HG02870 (cell line): ENCODE measurements at regions not wholly inside any gene's neighbourhood (a gene's known extent, or its start where the extent isn't known, plus 50 kb on each side); places are given as distances from the start of the nearest gene placed in this dataset.

Experiments
- ATAC-seq: cut with Tn5 transposase; IDR thresholded peaks from one replicate; pipeline ENCODE4 v1.9.1; 2021; ENCODE audit warnings: mild to moderate bottlenecking, moderate library complexity; ENCODE audit not compliant: unreplicated experiment

DNA sequence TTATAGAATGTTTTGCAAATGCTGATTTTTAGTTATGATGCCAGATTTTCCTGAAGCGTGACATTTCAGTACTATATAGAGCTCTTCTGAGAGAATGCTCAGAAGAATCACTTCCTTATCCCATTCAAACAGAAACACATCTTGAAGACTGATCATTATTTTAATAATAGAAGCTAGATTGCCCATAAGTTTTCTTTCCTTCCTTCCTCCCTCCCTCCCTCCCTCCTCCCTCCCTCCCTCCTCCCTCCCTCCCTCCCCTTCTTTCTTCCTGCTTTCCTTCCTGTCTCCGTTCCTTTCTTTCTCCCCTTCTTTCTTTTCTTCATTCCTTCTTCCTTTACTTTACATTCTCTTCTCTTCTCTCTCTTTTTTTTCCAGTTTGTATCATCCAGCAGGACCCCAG, 767.4 kb downstream of the IRX1 start:
- no peak for ATAC-seq

- ATAC-seq, result no peak
These were observed 771.0 kb downstream of the IRX1 start for GRCh38 chr5:4366628-4367027.

GRCh38 chr5:4370218-4370617, 769.9 kb upstream of the ADAMTS16 start:
- ATAC-seq, result no peak

DNA sequence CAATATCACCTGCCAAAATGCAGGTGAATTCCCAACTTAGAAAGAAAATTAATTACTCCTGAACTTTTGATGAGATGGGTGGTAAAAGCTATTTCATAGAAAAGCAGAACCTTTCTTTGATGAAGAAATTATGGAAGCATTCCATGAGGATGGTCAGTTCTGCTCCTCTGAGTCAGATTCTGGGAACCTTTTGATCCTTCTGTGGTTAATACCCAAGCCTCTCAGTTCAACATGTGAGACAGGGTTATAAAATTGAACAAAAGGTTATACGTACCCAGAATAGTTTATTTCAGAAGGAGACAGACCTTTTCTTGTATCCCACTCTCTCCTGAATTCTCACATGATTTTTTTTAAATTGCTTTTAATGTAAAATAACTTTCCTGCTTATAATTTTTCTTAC, 767.6 kb upstream of the ADAMTS16 start:
- no peak for ATAC-seq

DNA sequence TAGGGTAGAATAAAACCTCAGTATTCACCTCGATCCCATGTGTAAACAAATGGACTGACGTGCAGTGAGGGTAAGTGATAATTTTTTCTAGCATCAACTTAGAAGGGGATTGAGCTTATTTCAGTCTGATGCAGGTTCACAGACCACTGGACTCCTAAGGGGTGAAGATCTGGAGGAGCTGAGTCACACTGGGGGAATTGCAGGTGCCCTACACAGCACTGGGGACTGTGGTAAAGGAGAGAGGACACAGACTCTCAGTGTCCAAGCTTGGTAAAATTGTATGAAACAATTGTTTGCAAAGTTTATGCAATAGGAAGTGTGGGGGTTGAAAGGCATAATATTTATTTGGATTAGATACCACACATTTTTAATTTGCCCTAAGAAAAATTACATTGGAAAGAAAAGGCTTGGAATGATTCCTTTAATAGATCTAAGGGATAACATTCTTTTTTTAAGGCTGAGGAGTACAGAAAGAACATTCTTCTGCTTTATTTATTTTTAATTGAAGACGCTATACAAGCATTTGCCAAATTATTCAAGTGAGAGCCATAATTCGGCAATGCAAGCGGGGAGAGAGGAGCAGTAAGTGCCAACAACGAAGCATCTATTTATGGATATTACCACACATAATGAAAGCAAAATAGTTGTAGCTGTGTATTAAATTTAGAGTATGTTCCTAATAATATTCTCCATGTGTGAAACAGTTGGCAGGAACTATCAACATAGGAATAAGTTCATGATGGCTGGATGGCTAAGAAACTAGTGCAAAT, 766.9 kb upstream of the ADAMTS16 start:
- no peak for ATAC-seq

DNA sequence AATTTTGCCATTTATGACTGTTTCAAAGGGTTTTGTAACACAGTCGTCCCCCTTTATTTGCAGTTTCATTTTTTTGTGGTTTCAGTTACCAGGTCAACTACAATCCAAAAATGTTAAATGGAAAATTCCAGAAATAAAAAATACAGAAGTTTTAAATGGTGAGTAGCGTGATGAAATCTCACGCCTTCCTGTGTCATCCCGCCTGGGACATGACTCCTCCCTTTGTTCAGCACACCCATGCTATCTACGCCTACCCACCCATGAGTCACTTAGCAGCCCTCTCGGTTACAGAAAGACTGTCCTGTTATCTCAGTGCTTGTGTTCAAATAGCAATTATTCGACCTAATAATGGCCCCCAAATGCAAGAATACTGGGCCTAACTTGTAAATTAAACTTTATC, 765.3 kb upstream of the ADAMTS16 start:
- ATAC-seq, result no peak

DNA sequence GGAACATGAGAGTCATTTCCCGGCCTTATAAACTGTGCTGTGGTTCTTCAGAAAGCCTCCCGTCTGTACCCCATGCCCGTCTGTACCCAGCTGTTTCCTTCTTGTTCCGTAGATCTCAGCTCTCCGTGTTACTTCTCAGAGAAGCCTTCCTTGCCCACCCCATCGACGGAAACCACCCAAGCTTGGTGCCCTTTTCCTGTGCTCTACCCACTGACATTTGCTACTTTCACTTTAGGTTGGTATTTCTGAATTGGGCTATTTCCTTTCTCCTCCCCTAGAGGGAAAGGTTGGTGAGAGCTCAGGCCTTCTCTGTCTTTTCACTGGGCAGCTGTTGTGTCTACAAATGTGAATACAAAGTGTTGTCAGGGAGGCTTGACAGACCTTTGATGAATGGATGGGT, 764.5 kb upstream of the ADAMTS16 start:
- no peak for ATAC-seq

DNA sequence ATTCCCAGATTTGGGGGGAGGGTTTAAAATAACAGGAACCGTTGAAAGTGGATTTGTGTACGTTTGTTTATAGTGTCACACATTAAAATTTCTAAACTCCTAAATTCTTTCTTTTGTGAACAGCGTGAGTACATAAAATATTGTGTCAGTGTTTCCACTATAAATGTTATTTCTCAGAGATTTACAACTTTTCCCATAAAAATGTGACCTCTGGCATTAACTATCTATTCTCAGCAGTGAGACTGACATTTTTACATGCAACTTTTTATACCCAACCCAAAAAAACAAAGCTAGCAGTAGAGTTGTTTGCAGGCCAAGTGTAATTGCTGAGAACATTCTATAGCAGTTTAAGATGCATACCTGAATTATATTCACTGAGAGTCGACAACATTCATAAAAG, 757.0 kb upstream of the ADAMTS16 start:
- no peak for ATAC-seq

- ATAC-seq, result no peak
These were observed 756.5 kb upstream of the ADAMTS16 start for GRCh38 chr5:4383518-4384198.

GRCh38 chr5:4384649-4385048, 755.5 kb upstream of the ADAMTS16 start:
- no peak for ATAC-seq

DNA sequence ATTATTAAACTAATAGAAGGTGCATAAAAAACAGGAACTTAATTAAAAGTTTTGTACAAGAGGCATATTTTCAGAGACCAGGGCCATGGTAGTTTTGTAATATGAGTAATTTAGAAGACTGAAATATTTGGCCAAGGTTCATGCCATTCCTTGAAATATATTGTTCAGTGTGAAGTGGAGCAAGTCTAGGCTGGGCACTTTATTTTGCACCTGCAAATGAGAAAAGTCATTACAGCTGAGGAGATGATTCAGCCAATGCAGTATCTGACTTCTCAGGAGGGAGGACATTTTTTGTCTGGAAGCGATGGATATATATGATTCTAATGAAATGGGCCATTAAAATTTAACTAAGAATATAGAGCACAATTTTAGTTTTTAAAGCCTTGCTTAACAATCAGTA, 754.0 kb upstream of the ADAMTS16 start:
- ATAC-seq, result no peak

DNA sequence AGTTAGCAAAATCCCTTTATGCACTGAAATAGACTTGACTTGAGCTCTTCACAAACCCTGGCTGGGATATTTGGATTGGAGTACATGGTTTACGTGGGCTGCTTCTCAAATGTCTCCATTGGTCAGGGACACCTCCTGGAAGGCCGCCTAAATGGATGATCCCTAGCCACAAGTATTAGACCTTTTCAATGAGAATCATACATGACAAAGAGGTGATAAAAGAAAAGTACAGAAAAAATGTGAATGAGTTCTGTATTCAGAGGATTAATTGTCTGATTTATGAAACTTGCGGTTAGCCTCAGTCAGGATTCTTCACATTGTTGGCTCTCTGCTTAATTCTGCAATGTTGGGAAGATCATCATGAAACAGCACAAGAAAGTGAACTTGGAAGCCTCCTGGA, 752.8 kb upstream of the ADAMTS16 start:
- ATAC-seq, result no peak

DNA sequence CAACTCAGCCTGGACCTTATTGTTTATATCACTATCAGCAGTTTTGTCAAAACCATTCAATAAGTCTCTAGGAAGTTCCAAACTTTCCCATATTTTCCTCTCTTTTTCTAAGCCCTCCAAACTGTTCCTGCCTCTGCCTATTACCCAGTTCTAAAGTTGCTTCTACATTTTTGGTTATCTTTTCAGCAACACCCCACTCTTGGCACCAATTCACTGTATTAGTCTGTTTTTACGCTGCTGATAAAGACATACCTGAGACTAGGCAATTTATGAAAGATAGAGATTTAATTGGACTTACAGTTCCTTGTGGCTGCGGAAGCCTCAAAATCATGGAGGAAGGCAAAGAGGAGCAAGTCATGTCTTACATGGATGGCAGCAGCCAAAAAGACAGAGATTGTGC, 744.4 kb upstream of the ADAMTS16 start:
- no peak for ATAC-seq

GRCh38 chr5:4405614-4406219, 734.4 kb upstream of the ADAMTS16 start:
- no peak for ATAC-seq

GRCh38 chr5:4410151-4410550, 730.0 kb upstream of the ADAMTS16 start:
- ATAC-seq, result no peak

DNA sequence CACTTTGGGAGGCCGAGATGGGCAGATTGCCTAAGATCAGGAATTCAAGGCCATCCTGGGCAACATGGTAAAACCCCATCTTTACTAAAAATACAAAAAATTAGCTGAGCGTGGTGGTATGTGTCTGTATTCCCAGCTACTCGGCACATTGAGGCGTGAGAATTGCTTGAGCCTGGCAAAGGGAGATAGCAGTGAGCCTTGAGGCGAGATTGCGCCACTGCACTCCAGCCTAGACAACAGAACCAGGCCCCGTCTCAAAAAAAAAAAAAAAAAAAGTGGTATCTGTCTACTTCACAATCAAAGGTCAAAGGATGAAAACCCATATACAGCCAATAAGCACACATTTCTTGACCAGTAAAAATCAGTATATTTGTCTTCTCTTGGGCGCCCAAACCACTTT, 728.5 kb upstream of the ADAMTS16 start:
- ATAC-seq, result no peak

DNA sequence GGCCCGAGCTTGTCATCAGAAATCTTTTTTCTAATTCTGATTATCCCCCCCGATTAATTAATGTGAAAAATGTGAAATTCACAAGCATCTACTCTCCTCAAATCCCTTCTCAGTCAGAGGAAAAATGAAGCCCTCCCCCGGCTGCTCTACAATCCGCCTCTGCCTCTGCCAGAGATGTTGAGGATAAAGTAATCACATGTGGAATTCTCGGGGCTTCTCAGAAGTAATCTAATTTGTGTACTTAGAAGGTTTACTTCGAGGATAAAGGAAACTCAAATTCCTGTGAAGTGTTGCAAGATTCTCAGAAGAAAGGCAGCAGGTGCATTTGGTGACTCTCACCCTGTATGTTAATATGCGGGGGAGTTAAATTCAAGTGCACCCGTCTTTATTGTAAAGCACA, 726.1 kb upstream of the ADAMTS16 start:
- no peak for ATAC-seq

DNA sequence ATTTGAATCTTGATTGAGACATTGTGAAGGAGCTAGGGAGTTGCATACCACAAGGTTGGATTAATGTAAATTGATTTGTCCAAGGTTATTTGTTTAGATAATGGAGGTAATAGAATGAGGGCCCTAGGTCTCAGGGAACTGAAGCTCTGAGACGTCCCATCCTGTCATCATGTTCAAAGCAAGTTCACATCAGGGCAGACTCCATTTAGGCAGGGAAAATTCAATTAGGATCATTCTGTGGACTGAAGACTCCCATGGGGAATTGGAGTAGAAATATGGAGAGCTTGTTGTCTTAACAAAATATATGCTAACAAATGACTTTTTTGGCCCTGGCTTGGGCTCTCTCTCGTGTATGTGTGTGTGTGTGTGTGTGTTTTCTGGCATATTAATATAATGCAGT, 722.0 kb upstream of the ADAMTS16 start:
- no peak for ATAC-seq

- no peak for ATAC-seq
These were observed 720.8 kb upstream of the ADAMTS16 start for GRCh38 chr5:4419281-4419680.

- ATAC-seq, result no peak
These were observed 720.0 kb upstream of the ADAMTS16 start for GRCh38 chr5:4420177-4420576.

DNA sequence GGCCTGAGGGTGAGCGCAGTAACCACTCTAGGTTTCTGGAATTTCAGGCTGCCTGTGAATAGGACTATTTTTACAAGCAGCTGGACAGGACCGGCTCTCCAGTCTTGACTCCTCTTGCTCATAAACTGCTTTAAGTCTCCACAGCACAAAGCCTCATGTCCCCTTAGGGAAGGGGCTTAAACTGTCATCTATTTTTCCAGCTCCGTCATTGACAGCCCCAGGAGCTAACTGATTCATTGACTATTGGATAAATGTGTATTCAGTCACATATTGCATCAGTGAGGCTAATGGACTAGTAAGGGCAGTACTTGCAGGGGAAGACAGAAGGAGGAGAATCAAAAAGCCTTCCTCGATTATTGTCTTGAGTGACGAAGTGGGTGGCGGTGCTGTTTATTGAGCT, 719.4 kb upstream of the ADAMTS16 start:
- no peak for ATAC-seq

GRCh38 chr5:4422247-4422646, 717.9 kb upstream of the ADAMTS16 start:
- ATAC-seq, result no peak
